H1 (cell line): ENCODE measurements at regions not wholly inside any gene's neighbourhood (a gene's known extent, or its start where the extent isn't known, plus 50 kb on each side); places are given as distances from the start of the nearest gene placed in this dataset.

ENCODE experiments used
- ATF2 ChIP-seq: IDR thresholded peaks from 2 replicates; pipeline ENCODE4 v1.6.1; 2012; ENCODE audit warnings: low read length, inconsistent platforms
- CEBPB ChIP-seq: IDR thresholded peaks from 2 replicates; pipeline ENCODE4 v1.6.1; 2012; ENCODE audit warnings: low read depth, low read length
- E2F6 ChIP-seq: IDR thresholded peaks from 2 replicates; pipeline ENCODE4 v1.6.1; 2012; ENCODE audit warnings: inconsistent platforms
- TEAD4 ChIP-seq: IDR thresholded peaks from 2 replicates; pipeline ENCODE4 v1.6.1; 2012; ENCODE audit warnings: low read depth, low read length, inconsistent platforms, mixed read lengths

- TF ChIP-seq TEAD4 (no peak), CEBPB (no peak), ATF2 (no peak), E2F6 (no peak)
Observed at GRCh38 chr10:128526791-128527375, 400.7 kb upstream of the MKI67 start (continued).
